GM10266 (cell line): ENCODE measurements at regions not wholly inside any gene's neighbourhood (a gene's known extent, or its start where the extent isn't known, plus 50 kb on each side); places are given as distances from the start of the nearest gene placed in this dataset.

Experiments used
- DNase-seq: peaks from one replicate; pipeline ENCODE4 v3.0.0; 2012; ENCODE audit errors: extremely low spot score
- TF ChIP-seq, protein P1 (sequence below): IDR thresholded peaks from 2 replicates; pipeline ENCODE4 v1.5.1; 2012; ENCODE audit warnings: mild to moderate bottlenecking, low read depth; ENCODE audit not compliant: control insufficient read depth, insufficient read depth; ENCODE audit errors: missing control alignments

DNA sequence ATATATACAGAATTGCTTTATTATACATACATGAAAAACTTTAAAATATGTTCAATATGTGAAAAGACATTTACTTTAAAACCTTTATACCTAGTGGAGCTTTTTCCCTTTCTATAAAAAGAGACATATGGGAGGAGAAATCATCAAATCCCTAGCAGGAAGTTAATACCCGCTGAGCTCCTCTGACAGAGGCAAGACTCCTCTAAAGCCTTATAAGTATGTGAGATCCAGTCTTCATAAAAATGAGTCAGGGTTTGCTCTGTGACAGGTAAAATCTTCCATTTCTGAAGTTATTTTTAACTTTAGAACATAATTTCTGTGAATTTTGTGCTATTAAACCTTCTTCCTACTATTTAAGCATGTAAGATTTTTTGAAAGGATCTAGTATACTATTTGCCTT is 634.4 kb upstream of the AADAT start:
- no peak for DNase-seq
- TF ChIP-seq, protein P1, sequence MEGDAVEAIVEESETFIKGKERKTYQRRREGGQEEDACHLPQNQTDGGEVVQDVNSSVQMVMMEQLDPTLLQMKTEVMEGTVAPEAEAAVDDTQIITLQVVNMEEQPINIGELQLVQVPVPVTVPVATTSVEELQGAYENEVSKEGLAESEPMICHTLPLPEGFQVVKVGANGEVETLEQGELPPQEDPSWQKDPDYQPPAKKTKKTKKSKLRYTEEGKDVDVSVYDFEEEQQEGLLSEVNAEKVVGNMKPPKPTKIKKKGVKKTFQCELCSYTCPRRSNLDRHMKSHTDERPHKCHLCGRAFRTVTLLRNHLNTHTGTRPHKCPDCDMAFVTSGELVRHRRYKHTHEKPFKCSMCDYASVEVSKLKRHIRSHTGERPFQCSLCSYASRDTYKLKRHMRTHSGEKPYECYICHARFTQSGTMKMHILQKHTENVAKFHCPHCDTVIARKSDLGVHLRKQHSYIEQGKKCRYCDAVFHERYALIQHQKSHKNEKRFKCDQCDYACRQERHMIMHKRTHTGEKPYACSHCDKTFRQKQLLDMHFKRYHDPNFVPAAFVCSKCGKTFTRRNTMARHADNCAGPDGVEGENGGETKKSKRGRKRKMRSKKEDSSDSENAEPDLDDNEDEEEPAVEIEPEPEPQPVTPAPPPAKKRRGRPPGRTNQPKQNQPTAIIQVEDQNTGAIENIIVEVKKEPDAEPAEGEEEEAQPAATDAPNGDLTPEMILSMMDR, result no peak

DNA sequence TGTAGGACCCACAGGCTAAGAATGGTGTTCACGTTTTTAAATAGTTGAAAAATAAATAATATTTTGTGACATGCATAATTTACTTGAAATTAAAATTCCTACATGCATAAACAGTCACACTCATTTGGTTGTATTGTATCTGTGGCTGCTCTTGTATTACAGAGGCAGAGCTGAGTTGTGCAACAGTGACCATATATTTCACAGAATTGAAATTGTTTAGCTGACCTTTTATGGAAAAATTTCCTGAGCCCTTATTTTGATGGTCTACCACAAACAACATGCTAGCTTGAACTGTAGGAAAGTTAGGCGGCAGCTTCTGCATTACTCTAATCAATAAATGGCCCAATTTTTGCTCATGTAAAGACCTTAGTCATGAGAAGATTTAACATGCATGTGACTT is 633.4 kb upstream of the AADAT start:
- TF ChIP-seq, protein P1, result no peak
- no peak for DNase-seq

DNA sequence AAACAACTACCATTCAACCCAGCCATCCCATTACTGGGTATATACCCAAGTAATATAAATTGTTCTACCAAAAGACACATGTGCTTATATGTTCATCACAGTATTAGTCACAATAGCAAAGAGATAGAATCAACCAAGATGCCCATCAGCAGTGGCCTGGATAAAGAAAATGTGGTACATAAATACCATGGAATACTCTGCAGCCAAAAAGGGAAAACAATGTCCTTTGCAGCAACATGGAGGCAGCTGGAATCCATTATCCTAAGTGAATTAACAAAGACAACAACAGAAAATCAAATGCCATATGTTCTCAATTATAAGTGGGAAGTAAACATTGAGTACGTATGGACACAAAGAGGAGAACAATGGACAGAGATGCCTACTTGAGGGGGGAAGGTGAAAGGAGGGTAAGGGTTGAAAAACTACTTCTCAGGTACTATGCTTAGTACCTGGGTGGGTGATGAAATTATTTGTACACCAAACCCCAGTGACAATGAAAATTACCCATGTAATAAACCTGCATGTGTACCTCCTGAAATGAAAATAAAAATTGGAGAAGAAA is 632.1 kb upstream of the AADAT start:
- TF ChIP-seq, protein P1, result no peak
- no peak for DNase-seq

DNA sequence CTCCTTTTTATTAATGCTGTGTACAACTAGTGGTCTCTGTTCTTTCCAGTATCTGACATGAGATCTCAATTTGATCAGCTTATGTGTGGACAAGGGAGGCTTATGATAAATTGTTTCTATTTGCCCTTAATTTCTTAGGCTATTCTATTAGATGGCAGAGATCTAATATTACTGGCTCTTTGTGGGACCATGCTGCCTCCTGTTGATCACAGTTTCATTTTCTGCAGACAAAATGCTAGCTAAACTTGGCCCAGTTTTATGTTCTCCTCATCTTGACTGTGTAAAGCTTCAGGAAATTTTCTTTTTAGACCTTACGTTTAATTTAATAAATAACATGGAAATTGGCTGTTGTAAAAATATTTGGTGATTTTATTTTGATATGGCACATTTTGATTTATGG is 627.1 kb upstream of the AADAT start:
- TF ChIP-seq, protein P1, result peak; percentile 24
- DNase-seq, result no peak

DNA sequence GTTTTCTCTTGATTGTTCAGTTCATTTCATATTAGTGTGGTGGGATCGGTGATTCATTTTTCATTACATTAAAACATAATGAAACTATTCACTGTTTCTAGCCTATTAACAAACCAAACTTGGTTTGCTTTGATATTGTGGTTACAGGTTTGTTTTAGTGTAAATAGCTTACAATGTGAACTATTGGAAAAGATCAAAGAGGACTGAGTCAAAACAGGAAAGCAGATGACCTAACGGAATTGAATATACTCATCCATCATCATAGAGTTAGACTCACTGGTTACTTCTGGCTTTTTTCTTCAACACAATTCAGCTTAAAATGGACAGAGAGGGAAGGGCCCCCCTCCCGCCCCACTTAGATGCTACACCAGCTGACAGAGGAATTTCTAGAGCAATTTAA is 616.2 kb upstream of the AADAT start:
- TF ChIP-seq, protein P1, result no peak
- DNase-seq, result no peak

DNA sequence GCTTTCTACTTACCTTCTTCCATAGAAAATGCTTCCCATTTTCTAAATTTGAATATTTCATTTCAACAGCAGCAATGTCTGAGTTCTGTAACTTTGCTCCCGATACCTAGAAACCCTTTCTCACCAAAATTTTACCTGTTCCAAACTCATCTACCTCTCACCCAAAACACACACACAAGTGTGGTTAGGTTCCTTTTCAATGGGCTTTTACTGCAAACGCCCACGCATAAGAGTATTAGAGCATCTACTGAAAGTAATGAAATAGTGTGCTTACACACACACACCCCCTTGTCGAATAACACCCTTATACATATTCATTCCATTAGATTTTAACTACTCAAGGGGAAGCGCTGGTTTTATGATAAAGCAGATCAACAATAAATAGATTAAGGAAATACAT is 610.3 kb upstream of the AADAT start:
- DNase-seq, result no peak
- TF ChIP-seq, protein P1, result no peak

DNA sequence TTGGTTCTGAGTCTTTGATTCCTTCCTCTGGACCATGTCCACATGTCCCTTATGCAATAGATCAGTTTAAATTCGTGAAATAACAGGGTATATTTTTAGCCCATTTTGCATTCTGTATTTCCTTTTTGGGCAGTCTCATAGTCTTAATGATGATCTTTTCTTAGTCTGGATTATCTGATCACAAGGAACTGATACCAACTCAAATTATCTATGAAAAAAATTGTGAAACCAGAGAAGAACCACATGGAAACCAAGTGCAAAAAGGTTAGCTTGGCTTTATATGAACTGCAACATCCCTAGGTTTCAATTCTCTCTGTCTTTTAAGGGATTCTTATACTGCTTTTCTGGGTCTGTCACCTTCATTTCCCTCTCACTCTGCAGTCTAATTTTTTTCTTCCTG is 608.6 kb upstream of the AADAT start:
- TF ChIP-seq, protein P1, result no peak
- no peak for DNase-seq
